AG08395 (cell line): ENCODE measurements at regions not wholly inside any gene's neighbourhood (a gene's known extent, or its start where the extent isn't known, plus 50 kb on each side); places are given as distances from the start of the nearest gene placed in this dataset.

Experiments
- DNase-seq: peaks from one replicate; pipeline ENCODE4 v3.0.0; 2012; ENCODE audit warnings: mixed read lengths, low spot score

GRCh38 chr4:44120646-44121045, 328.0 kb downstream of the KCTD8 start:
- DNase-seq = no peak

DNA sequence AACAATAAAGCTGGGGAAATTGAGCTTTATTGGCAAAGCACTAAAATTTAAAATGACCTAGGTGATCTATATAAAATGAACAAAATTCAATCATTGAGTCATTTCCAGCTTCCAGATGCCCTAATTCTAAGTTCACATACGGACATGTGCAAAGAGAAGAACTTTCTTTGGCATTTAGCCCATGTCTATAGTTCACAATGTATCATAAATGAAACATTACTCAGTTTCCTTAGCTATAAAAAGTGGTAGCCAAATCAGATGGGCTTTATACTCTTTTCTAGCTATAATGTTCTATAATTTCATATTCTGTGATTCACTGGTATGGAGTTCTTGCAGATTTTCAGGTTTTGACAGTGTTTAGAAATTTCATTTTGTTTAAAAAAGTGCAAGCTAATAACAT, 327.4 kb downstream of the KCTD8 start:
- DNase-seq = no peak
